ENCODE measurements at regions not wholly inside any gene's neighbourhood (a gene's known extent, or its start where the extent isn't known, plus 50 kb on each side); places are given as distances from the start of the nearest gene placed in this dataset.

DNA sequence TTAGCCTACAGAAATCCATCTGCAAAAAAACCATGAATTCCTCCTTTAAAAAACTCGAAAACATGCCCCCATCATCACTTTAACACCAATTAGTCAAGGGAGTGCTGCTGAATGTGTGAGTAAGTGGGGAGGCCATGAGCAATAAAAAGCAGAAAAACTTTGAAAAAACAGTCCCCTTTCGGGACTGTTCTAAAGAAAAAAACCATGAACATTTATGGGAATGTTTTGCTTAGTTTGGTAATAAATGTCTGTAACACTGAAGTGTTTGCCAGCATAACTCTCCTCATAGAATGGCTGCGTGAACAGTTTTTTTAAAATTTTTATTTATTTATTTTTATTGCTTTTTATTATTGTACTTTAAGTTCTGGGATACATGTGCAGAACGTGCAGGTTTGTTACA, 99.4 kb upstream of the TARS1 start:
- TF ChIP-seq, protein P1, sequence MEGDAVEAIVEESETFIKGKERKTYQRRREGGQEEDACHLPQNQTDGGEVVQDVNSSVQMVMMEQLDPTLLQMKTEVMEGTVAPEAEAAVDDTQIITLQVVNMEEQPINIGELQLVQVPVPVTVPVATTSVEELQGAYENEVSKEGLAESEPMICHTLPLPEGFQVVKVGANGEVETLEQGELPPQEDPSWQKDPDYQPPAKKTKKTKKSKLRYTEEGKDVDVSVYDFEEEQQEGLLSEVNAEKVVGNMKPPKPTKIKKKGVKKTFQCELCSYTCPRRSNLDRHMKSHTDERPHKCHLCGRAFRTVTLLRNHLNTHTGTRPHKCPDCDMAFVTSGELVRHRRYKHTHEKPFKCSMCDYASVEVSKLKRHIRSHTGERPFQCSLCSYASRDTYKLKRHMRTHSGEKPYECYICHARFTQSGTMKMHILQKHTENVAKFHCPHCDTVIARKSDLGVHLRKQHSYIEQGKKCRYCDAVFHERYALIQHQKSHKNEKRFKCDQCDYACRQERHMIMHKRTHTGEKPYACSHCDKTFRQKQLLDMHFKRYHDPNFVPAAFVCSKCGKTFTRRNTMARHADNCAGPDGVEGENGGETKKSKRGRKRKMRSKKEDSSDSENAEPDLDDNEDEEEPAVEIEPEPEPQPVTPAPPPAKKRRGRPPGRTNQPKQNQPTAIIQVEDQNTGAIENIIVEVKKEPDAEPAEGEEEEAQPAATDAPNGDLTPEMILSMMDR (IDR thresholded peaks at IDR 0.05) = no peak

DNA sequence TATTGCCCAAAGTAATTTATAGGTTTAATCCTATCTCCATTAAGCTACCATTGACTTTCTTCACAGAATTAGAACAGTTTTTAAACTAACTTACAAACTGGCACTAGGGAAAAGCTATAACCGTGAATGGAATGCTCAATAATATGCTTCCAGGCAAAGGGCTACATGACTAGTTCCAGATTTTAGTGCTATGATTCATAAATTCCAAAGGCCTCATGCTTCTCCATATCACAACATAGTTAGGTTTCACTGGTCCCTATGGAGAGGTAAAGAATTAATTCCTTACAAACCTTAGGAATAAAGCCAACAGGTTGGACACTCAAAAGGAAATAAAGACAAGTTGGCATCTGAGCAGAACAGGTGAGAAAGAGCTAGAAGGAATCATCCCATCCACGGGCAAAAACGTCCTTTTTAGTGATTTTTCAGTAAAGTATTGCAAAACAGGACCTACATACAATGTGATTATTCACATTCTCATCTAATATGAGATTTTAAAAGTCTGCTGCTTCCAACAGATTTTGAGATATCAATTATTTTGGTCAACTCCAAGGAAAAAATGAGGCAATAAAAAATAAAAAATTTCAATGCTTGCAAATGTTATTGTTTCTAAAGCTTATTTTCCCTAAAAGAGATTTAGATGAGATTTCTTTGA, 97.0 kb upstream of the TARS1 start:
- TF ChIP-seq, protein P1 (IDR thresholded peaks at IDR 0.05) = no peak

DNA sequence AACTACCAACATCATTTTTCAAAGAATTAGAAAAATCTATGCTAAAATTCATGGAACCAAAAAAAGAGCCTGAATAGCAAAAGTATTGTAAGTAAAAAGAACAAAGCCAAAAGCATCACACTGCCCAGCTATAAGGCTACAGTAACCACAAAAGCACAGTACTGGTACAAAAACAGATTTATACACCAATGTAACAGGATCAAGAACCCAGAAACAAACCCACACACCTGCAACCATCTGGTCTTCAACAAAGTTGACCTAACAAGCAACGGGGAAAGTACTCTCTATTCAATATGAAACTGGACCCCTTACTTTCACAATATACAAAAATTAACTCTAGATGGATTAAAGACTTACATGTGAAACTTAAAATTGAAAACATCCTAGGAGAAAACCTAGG, 94.2 kb upstream of the TARS1 start:
- TF ChIP-seq, protein P1 (IDR thresholded peaks at IDR 0.05) = no peak

DNA sequence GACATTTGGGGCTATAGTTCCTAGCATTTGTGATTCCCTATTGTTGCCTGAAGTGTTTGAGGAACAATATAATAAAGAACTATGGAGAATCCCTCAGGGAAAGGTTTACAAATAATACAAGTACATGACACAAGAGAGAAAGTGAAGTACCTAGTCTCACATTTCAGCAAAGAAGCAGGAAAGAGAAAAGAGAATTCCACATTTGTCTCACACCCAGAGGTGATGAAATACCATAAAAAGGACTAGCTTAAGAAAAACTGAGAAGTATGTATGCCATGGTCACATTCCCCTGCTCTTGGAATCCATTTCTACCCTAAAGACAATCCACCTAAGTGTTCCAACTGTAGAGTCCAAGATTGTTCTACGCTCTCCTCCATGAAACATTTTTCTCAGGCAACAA, 79.0 kb upstream of the TARS1 start:
- TF ChIP-seq, protein P1 (IDR thresholded peaks at IDR 0.05) = no peak

DNA sequence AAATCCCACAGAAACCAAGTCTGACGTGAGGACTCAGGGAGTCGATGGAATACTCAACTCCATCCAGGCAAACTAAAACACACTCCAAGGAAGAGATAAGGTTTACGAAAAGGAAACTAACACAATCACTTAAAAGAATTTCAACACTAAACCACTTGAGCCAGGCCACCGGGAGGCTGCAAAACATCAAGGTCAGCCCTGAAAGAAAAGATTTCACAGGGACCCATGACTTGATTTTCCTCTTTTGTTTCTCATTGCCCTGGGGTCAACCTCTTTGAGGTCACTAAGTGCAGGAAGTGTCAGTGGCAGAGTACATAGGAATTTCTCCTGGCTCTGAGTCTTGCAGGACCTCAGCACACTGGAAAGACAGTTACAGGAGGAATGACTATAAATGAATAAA, 77.8 kb upstream of the TARS1 start:
- TF ChIP-seq, protein P1 (IDR thresholded peaks at IDR 0.05) = no peak

DNA sequence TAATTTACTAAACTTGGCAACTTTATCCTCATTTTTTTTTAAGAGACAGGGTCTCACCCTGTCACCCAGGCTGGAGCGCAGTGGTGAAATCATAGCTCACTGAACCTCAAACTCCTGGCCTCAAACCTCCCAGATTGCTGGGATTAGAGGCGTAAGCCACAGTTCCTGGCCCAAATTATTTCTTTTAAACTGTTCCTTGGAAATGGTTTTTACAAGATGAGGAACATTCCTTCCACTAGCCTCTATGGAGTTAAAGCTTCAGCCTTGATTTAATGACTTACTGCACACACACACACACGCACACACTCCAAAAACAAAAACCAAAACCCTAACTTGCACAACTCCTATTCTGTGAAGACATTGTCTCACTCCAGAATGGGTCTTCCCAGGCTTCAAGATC, 77.2 kb upstream of the TARS1 start:
- TF ChIP-seq, protein P1 (IDR thresholded peaks at IDR 0.05) = no peak

DNA sequence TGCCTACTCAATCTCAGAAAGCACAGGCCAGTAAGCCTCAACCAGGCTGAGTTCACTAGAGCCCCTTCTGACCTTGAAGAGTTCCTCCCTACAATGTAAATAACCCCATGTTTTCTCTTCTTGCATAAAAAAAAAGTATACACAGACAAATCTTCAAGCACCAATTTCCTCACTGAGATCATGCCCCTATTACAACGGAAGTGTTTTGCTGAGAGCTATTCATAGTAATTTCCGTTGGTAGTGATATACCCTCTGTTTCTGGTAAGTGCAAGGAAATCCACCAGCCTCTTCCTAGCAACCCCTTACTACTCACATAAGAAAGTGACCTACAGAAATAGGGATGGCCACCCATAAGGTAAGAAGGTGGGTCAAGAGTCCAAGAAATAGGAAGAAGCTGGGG, 76.4 kb upstream of the TARS1 start:
- TF ChIP-seq, protein P1 (IDR thresholded peaks at IDR 0.05) = no peak

DNA sequence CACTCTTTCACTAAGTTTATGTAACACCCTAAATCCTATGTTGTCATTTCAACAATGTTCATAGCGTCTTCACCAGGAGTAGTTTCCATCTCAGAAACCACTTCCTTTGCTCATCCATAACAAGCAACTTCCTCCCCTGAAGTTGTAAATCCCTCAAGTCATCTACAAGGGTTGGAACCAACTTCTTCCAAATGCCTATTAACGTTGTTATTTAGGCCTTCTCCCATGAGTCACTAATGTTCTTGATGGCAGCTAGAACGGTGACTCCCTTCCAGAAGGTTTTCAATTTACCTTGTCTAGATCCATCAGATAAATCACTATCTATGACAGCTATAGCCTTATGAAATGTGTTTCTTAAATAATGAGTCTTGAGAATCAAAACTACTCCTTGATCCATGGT, 73.3 kb upstream of the TARS1 start:
- TF ChIP-seq, protein P1 (IDR thresholded peaks at IDR 0.05) = no peak
